GM18868 (cell line): ENCODE measurements at regions not wholly inside any gene's neighbourhood (a gene's known extent, or its start where the extent isn't known, plus 50 kb on each side); places are given as distances from the start of the nearest gene placed in this dataset.

ENCODE experiments used
- ATAC-seq: cut with Tn5 transposase; IDR thresholded peaks from one replicate; pipeline ENCODE4 v1.9.1; 2021; ENCODE audit warnings: mild to moderate bottlenecking, moderate library complexity; ENCODE audit not compliant: unreplicated experiment

DNA sequence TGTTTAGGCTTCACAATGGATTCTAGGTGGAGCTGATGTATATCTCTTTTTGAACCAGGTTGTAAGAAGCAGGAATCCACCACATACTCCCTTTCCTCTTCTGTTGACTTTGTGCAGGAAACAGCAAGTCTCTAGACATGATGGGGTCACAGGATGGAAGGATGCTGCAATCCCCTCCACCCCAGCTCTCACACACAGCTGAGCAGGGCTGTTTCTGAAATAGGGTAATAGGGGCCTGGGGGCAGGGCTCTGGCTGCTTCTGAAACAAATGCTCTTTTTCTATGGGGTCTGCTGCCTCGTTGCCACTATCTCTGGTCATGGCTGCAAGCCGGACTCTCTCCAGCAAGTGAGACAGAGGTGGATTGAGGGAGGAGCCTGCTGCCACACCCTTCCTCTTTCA lies 148.9 kb downstream of the SOX11 start:
- no peak for ATAC-seq

GRCh38 chr2:5842326-5842725 lies 150.1 kb downstream of the SOX11 start:
- no peak for ATAC-seq

DNA sequence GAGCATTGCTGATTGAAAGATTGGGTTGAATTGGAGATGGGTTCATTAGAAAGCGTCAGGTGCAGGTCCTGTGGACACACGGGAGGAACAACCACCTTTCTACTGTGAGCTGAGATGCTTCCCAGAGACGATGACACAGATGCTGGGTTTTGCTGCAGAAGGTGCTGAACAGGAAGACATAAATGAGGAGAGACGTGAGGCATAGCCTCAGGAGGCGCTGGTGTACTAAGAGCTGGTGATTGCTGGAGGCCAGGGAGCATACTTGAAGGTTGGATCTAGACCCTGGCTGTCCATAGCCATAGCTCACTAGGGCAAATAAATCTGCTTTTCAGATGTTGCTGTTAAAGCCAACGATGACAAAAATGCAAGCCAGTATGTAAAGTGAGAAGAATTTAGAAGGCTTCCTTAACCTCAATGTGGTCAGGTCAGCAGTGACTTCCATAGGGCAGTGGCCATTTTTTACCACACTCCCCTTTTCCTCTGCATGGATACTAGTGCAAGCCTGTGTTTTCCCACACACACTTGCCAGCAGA lies 153.7 kb downstream of the SOX11 start:
- no peak for ATAC-seq

- ATAC-seq = no peak
These were observed 154.7 kb downstream of the SOX11 start for GRCh38 chr2:5846881-5847280.

DNA sequence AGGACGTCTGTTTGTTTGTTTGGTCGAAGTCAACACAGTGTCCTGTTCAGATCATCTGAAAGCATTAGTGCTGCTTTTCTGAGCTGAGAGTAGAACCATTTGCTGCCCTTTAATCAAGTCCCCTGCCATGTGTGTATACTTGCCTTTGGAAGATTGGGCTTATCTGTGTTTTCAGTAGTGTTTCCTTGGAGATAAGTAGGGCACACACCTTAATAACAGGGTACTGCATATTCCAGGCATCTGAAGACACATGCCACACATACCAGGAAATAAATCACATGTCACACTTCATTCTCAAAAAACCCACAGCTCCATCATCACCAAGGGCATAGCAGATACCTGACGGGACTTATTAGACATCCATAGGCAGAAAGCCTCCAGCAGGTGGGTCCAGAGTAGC lies 157.4 kb downstream of the SOX11 start:
- ATAC-seq = no peak

DNA sequence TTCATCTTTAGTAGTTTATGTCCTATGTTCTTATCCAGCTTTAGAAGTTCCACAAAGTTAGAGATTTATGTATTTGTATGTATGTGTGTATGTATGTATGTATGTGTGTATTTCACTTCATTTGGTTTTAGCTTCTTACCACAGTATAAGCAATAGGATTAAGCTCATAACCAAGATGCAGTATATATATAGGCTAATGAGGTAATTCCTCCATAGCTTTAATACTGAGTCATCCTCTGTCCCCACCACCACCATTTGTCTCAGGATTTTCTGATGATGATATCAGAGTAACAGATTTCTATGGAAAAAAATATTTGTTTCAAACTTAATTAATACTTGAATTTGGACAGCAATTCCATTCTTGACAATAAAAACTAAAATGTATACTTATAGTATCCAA lies 159.2 kb downstream of the SOX11 start:
- no peak for ATAC-seq

DNA sequence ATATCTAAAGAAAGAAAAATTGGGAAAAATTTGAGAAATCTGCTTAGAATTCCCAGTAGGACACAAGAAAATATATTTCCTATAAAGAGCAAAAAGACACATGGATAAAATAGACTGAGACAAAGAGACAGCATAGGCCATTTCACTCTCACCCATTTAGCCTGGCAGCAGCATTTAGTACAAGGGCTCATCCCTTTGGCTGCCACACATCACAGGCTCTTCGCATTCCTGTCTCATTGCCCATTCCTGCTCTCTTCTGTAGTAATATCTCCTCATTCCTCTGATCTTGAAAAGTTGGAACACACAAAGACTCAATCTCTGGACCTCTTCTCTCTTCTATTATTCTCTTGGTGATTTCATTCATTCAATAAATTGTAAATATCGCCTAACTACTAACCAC lies 162.6 kb downstream of the SOX11 start:
- ATAC-seq = no peak

GRCh38 chr2:5867056-5867455 lies 174.9 kb downstream of the SOX11 start:
- no peak for ATAC-seq

- ATAC-seq = no peak
These were observed 176.7 kb downstream of the SOX11 start for GRCh38 chr2:5868931-5869330.

GRCh38 chr2:5869936-5870335 lies 177.8 kb downstream of the SOX11 start:
- ATAC-seq = no peak

GRCh38 chr2:5877360-5877759 lies 185.2 kb downstream of the SOX11 start:
- ATAC-seq = no peak

- ATAC-seq = no peak
These were observed 193.4 kb downstream of the SOX11 start for GRCh38 chr2:5885451-5886173.

GRCh38 chr2:5886462-5886861 lies 194.3 kb downstream of the SOX11 start:
- no peak for ATAC-seq

- ATAC-seq = no peak
These were observed 195.9 kb downstream of the SOX11 start for GRCh38 chr2:5888126-5888525.

DNA sequence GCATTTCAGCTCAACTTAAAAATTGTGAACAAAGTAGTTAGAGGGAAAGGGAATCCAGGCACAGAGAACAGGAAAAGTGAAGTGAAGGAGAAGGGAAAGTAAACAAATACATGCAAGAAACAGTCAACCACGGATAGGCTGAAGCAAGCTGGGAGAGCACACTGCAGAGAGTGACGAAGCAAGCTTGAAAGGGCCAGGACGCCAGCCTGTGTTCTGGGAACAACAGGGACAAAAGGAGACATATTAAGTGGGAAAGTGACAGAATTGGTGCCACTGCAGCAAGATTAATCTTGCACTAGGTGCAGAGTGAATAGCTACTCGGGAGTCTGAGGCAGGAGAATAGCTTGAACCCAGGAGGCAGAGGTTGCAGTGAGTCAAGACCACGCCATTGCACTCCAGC lies 197.3 kb downstream of the SOX11 start:
- no peak for ATAC-seq

DNA sequence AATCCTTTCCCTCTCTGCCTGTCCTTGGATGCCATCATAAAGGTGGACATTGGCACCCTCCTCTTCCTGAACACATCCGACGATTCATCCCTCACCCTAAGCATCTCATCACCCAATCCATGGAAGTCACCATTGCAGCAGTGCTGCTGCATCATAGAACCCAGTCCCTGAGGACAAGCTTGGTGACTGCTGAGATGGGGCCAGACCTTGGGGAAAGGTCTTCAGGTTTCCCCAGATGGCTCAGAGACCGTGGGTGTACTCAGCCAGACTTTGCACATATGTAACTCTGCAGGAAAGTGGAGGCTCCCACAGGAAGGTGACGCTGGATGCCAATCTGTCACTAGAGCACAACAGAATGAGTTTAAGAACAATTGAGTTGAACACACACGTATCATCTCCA lies 202.2 kb downstream of the SOX11 start:
- ATAC-seq = no peak

DNA sequence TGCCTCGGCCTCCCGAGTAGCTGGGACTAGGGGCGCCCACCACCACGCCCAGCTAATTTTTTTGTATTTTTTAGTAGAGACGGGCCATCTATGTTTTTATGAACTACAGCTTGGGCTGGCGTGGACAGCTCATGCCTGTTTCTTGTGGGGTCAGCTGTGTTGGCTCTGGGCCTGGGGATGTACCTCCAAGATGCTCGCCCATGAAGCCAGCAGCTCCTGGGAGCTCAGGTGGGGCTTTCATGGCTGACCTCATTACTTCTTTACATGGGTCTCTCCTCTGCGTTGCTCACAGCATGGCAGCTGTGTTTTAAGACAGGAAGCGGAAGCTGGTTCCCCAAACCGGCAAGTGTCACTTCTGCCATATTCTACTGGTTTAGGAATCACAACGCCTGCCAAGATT lies 203.1 kb downstream of the SOX11 start:
- no peak for ATAC-seq

GRCh38 chr2:5897249-5897648 lies 205.1 kb downstream of the SOX11 start:
- no peak for ATAC-seq

DNA sequence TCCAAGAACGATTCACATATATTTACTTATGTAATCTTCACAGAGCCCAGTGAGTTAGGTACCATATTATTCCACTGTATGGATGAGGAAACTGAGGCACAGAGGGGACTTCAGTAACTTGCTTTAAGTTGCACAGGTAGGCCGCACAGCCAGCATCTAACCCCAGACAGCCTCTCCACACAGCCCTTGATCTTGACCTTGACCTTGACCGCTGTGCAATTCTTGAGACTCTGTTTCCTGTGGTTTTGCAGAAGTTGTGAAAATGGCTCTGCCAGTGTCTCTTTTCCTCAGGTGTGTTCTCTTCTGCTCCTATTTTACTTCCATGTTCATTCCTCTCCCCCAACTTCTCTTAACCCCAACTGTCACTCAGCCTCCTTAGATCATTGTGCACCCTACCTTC lies 206.5 kb downstream of the SOX11 start:
- no peak for ATAC-seq

- no peak for ATAC-seq
These were observed 213.5 kb downstream of the SOX11 start for GRCh38 chr2:5905661-5906060.

GRCh38 chr2:5908071-5908470 lies 215.9 kb downstream of the SOX11 start:
- no peak for ATAC-seq

DNA sequence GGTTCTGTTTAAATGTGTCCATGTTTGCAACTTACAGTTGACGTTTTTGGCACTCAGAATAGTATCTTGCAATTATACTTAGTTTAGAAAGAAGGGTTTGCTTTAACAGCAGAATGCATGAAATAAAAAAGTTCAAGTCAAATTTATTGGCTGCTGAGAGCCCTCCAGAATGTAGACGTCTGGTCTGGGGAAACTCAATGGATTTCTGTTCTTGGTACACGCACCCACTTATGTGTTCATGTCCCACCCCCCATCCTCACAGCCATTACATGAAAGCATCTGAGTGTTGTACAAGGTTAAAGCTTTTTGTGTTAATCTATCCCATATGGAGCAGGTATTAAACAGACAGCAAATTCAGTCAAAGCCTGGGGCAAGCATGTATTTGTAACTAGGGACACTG lies 219.5 kb downstream of the SOX11 start:
- ATAC-seq = no peak
